Mesenchymal stem cell (in vitro differentiated cells and primary cell): ENCODE measurements at regions not wholly inside any gene's neighbourhood (a gene's known extent, or its start where the extent isn't known, plus 50 kb on each side); places are given as distances from the start of the nearest gene placed in this dataset.

ENCODE experiments used
- DNase-seq: peaks from one replicate; pipeline ENCODE4 v3.0.0-alpha.2; 2013
- H2AFZ ChIP-seq: one replicate; pipeline ENCODE4 v1.6.1; 2013; ENCODE audit warnings: low read depth, mild to moderate bottlenecking, control low read depth, inconsistent platforms, low read length, moderate library complexity
- H2AK5ac ChIP-seq: 2 replicates; pipeline ENCODE4 v1.6.1; 2013; ENCODE audit warnings: low read length, moderate library complexity, mild to moderate bottlenecking, inconsistent platforms; ENCODE audit not compliant: severe bottlenecking
- H2BK120ac ChIP-seq: one replicate; pipeline ENCODE4 v1.6.1; 2013; ENCODE audit warnings: low read depth, mild to moderate bottlenecking, inconsistent platforms, low read length, moderate library complexity
- H2BK12ac ChIP-seq, 2 experiments: one replicate each; pipeline ENCODE4 v1.6.1; 2013; ENCODE audit warnings: inconsistent platforms in 2 of 2, low read length in 2 of 2, mild to moderate bottlenecking in 2 of 2, moderate library complexity in 2 of 2, control low read depth in 1 of 2
- H2BK15ac ChIP-seq: one replicate; pipeline ENCODE4 v1.6.1; 2013; ENCODE audit warnings: mild to moderate bottlenecking, low read depth, inconsistent platforms; ENCODE audit not compliant: poor library complexity, severe bottlenecking
- H2BK5ac ChIP-seq: 2 replicates; pipeline ENCODE4 v1.6.1; 2013; ENCODE audit warnings: low read depth, mild to moderate bottlenecking, low read length, control low read depth, inconsistent platforms; ENCODE audit not compliant: poor library complexity, severe bottlenecking
- H3K14ac ChIP-seq, 2 experiments: one replicate each; pipeline ENCODE4 v1.6.1; 2013; ENCODE audit warnings: inconsistent platforms in 2 of 2, low read length in 2 of 2, control low read depth in 1 of 2, mild to moderate bottlenecking in 1 of 2, moderate library complexity in 1 of 2
- H3K18ac ChIP-seq, 2 experiments: one replicate each; pipeline ENCODE4 v1.6.1; 2013; ENCODE audit warnings: inconsistent platforms in 2 of 2, low read length in 2 of 2, control low read depth in 1 of 2, low read depth in 1 of 2, mild to moderate bottlenecking in 1 of 2
- H3K23ac ChIP-seq, 2 experiments: one replicate each; pipeline ENCODE4 v1.6.1; 2013; ENCODE audit warnings: inconsistent platforms in 2 of 2, low read length in 2 of 2, mild to moderate bottlenecking in 2 of 2, moderate library complexity in 2 of 2, control low read depth in 1 of 2
- H3K27ac ChIP-seq: 2 replicates; pipeline ENCODE4 v1.5.1; 2013; ENCODE audit warnings: mild to moderate bottlenecking, moderate library complexity, low read length, control low read depth, inconsistent platforms; ENCODE audit not compliant: poor library complexity, severe bottlenecking
- H3K27me3 ChIP-seq, 2 experiments: 2 replicates each; pipeline versions ENCODE4 v1.6.1 to v1.7.0; 2013; ENCODE audit warnings: low read length in 2 of 2, mild to moderate bottlenecking in 2 of 2, moderate library complexity in 2 of 2, control low read depth in 1 of 2, inconsistent platforms in 1 of 2; ENCODE audit not compliant: control insufficient read depth in 1 of 2, insufficient read depth in 1 of 2
- H3K36me3 ChIP-seq, 2 experiments: 2 replicates each; pipeline versions ENCODE4 v1.6.1 to v1.7.0; 2013; ENCODE audit warnings: low read length in 2 of 2, control low read depth in 1 of 2, inconsistent platforms in 1 of 2, low read depth in 1 of 2, mild to moderate bottlenecking in 1 of 2; ENCODE audit not compliant: insufficient read depth in 2 of 2, control insufficient read depth in 1 of 2
- H3K4ac ChIP-seq, 2 experiments: one replicate each; pipeline ENCODE4 v1.6.1; 2013; ENCODE audit warnings: inconsistent platforms in 2 of 2, low read length in 2 of 2, mild to moderate bottlenecking in 2 of 2, moderate library complexity in 2 of 2, control low read depth in 1 of 2, low read depth in 1 of 2
- H3K4me1 ChIP-seq: 2 replicates; pipeline ENCODE4 v1.6.1; 2013; ENCODE audit warnings: low read depth, low read length, control low read depth; ENCODE audit not compliant: control insufficient read depth, insufficient read depth
- H3K4me2 ChIP-seq: 2 replicates; pipeline ENCODE4 v1.6.1; 2013; ENCODE audit warnings: low read length, mild to moderate bottlenecking, inconsistent platforms; ENCODE audit not compliant: poor library complexity, severe bottlenecking
- H3K4me3 ChIP-seq, 2 experiments: 2 replicates each; pipeline versions ENCODE4 v1.5.1 to v1.7.0; 2013; ENCODE audit warnings: low read length in 2 of 2, mild to moderate bottlenecking in 2 of 2, control low read depth in 1 of 2, low read depth in 1 of 2; ENCODE audit not compliant: insufficient read depth in 1 of 2
- H3K79me1 ChIP-seq: replicated peaks from 2 replicates; pipeline ENCODE4 v1.6.1; 2013; ENCODE audit warnings: mild to moderate bottlenecking, control low read depth, low read length, inconsistent platforms; ENCODE audit not compliant: poor library complexity, severe bottlenecking
- H3K9ac ChIP-seq: 2 replicates; pipeline ENCODE4 v1.7.0; 2013; ENCODE audit warnings: mild to moderate bottlenecking, low read length, moderate library complexity
- H3K9me3 ChIP-seq: 2 replicates; pipeline ENCODE4 v1.7.0; 2013; ENCODE audit warnings: mild to moderate bottlenecking, low read length; ENCODE audit not compliant: control insufficient read depth
- H4K8ac ChIP-seq: one replicate; pipeline ENCODE4 v1.6.1; 2013; ENCODE audit warnings: inconsistent platforms, mild to moderate bottlenecking, low read length, moderate library complexity
- H4K91ac ChIP-seq: one replicate; pipeline ENCODE4 v1.6.1; 2013; ENCODE audit warnings: mild to moderate bottlenecking, low read length, inconsistent platforms
- WGBS: methylation state at CpG from one replicate; pipeline ENCODE4 v1.1.7; 2013; ENCODE audit warnings: mixed read lengths; 5-methylcytosine and 5-hydroxymethylcytosine counted together

DNA sequence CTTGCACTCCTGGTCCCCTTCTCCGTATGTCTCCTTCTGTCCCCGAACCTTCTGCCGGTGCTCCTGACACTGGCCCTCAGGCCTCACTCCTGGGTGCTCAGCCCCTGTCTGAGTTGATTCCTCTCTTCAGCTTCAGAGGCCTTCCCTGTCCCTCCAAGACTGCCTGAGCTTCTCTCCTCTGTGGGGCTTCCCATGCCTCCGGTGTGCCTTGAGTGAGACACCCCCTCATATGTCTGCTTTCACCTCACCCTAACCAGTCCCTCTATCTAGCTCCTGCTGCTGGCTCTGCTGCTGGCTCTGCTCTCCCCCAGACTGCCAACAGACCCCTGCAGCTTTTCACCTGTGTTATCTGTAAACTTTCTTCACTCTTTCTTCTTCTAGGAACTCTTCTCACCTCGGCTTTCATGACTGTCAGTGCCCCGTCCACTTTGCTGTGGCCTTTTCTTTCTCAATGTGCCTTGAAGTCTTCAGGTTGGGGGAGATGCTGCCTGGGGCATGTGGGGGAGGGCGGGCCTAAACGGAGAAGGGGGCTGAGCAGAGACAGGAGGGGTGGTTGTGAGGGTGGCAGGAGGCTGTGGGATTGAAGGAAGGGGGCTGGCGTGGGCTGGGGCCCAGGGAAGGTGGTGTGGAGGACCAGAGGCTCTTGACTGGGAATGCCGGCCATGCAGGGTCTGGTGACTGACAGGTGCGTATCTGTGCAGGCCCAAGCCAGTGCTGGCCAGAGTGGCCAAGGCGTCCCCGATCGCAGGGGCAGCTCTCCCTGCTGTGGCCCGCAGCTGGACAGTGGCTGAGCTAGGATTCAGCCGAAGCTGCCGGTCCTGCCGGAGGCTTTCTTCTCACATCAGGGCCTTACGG is 81.3 kb downstream of the METRNL start:
- Histone ChIP-seq H3K27ac (no peak overlapping the region), H2AFZ (no peak overlapping the region), H3K23ac (no peak overlapping the region), H2BK120ac (no peak overlapping the region), H3K36me3 (no peaks in the 10 kb centered on the region), H3K4ac (no peak overlapping the region), H3K4me2 (no peak overlapping the region), H3K14ac (no peak overlapping the region), H4K91ac (no peak overlapping the region), H4K8ac (no peak overlapping the region), H3K9ac (no peak overlapping the region), H3K4me1 (peaks cover 2% of the 10 kb centered on the region), H3K27me3 (no peaks in the 10 kb centered on the region), H3K9me3 (peaks cover 4% of the 10 kb centered on the region), H3K4me3 (no peak overlapping the region), H3K18ac (no peak overlapping the region), H2BK12ac (no peak overlapping the region), H2BK5ac (no peak overlapping the region), H2BK15ac (no peak overlapping the region), H2AK5ac (no peak overlapping the region), H3K79me1 (no peaks in the 10 kb centered on the region)
- WGBS: 84% methylated on average over 19 of the region's 19 CpGs
- DNase-seq: no peak

DNA sequence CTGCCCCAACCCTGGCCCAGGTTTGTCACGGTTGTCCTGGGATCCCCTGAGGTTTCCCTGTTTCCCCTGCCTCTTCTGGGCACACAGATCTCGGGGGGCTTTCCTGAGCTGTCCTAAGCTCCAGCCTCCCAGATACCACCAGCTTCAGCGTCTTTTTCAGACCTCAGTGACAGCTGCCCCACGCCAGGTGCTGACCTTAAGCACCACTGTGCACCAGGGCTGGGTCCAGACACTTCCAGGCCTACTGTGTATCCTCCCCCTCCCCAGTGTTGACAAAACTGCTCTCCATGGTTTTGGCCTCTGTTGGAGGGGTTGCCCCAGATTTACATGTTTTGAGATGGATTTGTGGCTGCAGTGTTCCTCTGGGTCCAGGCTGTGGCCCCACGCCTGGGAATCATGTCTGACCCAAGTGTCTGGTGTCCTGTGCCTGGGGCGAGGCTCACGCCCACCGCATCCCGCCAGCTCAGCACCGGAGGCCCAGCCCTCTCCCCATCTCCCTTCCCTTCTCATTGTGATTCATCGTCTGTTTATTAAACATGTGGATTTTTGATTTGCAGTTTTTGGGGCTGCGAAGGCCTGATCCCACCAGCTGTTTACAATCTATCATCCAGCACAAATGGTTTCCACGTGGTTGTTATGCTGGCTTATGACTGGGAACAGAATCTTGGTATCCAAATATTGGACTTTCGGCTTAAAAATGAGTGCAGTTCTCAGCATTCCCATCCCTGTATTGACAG is 82.1 kb downstream of the METRNL start:
- H3K9ac ChIP-seq: peak overlapping the region; percentile 19
- no peak overlapping the region for H4K91ac ChIP-seq
- H3K4me3 ChIP-seq: no peak overlapping the region
- H2BK12ac ChIP-seq: no peak overlapping the region
- H2BK5ac ChIP-seq: no peak overlapping the region
- no peak overlapping the region for H3K18ac ChIP-seq
- H3K79me1 ChIP-seq: no peaks in the 10 kb centered on the region
- H2BK15ac ChIP-seq: no peak overlapping the region
- H3K27ac ChIP-seq: no peak overlapping the region
- H3K14ac ChIP-seq: no peak overlapping the region
- H2AK5ac ChIP-seq: no peak overlapping the region
- no peak overlapping the region for H3K4ac ChIP-seq
- no peaks in the 10 kb centered on the region for H3K27me3 ChIP-seq
- WGBS: 67% methylated on average over 7 of the region's 14 CpGs
- H3K4me2 ChIP-seq: no peak overlapping the region
- H3K36me3 ChIP-seq: no peaks in the 10 kb centered on the region
- H3K4me1 ChIP-seq: no peaks in the 10 kb centered on the region
- H2AFZ ChIP-seq: no peak overlapping the region
- H4K8ac ChIP-seq: no peak overlapping the region
- H3K23ac ChIP-seq: no peak overlapping the region
- peaks cover 5% of the 10 kb centered on the region for H3K9me3 ChIP-seq
- H2BK120ac ChIP-seq: no peak overlapping the region
- DNase-seq: no peak

DNA sequence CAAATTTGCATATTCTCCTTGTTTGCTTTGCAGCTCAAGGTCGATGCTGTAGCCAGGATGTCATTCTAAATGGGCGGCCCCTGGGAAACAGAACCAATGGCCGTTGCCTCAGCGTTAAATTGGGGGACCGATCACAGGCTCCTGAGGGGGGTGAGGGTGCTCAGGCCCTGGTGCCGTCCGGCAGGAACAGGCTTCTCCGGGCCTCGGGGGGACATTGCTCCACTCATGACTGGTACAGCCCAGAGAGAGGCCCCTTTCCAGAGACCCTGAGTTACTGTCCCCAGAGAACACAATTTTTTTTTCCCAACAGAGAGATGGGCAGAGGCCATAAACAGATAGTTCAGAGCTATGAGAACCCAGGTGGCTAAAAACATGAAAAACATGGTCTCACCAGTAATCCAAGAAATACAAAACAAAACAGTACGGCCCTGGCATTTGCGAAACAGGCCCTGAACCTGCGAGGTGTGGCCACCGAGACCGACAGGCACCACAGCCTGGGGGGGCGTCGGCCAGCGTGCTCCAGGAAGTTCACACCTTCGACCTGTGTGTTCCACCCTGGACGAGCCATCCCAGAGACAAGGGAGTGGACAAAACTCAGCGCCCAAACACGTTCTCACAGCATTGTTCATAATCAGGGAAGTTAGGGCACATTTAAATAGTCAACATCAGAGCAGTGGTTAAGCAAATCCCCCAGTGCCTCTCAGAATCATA is 82.8 kb downstream of the METRNL start:
- Histone ChIP-seq H3K9me3 (peaks cover 5% of the 10 kb centered on the region), H2AK5ac (no peak overlapping the region)

DNA sequence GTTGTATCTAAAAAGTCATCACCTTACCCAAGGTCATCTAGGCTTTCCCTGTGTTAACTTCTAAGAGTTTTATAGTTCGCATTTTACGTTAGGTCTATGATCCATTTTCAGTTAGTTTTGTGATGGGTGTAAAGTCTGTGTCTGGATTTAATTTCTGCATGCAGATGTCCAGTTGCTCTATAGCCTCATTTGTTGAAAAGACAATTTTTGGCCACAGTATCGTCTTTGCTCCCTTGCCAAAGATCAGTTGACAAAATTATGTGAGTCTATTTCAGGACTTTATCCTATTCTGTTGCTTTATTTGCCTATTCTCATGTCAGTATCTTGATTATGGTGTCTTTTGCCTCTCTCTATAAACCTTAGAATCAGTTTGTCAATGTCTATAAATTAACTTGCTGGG is 85.1 kb downstream of the METRNL start:
- H3K18ac ChIP-seq: no peak overlapping the region
- no peak overlapping the region for H3K4ac ChIP-seq
- WGBS: 70% methylated on average over 3 of the region's 3 CpGs
- no peak overlapping the region for H3K4me3 ChIP-seq
- H3K4me1 ChIP-seq: no peaks in the 10 kb centered on the region
- no peak overlapping the region for H3K23ac ChIP-seq
- H3K27me3 ChIP-seq: no peaks in the 10 kb centered on the region
- H4K91ac ChIP-seq: no peak overlapping the region
- H2BK12ac ChIP-seq: no peak overlapping the region
- no peak overlapping the region for H2AK5ac ChIP-seq
- no peak overlapping the region for H3K9ac ChIP-seq
- no peaks in the 10 kb centered on the region for H3K79me1 ChIP-seq
- no peak overlapping the region for H2BK5ac ChIP-seq
- H2AFZ ChIP-seq: no peak overlapping the region
- DNase-seq: no peak
- H3K27ac ChIP-seq: no peak overlapping the region
- no peak overlapping the region for H3K14ac ChIP-seq
- no peak overlapping the region for H3K4me2 ChIP-seq
- H2BK15ac ChIP-seq: no peak overlapping the region
- no peak overlapping the region for H2BK120ac ChIP-seq
- H3K36me3 ChIP-seq: no peaks in the 10 kb centered on the region
- H4K8ac ChIP-seq: no peak overlapping the region
- H3K9me3 ChIP-seq: peaks cover 5% of the 10 kb centered on the region

More for the DNA sequence above, 82.8 kb downstream of the METRNL start:
- 85% methylated on average over 21 of the region's 21 CpGs for WGBS
- H3K27ac ChIP-seq: no peak overlapping the region
- H3K4me1 ChIP-seq: no peaks in the 10 kb centered on the region
- H3K4me3 ChIP-seq: no peak overlapping the region
- no peak overlapping the region for H2BK5ac ChIP-seq
- no peak overlapping the region for H3K14ac ChIP-seq
- H3K79me1 ChIP-seq: no peaks in the 10 kb centered on the region
- no peak overlapping the region for H2BK120ac ChIP-seq
- H4K91ac ChIP-seq: no peak overlapping the region
- H3K4me2 ChIP-seq: no peak overlapping the region
- no peak overlapping the region for H3K4ac ChIP-seq
- no peak overlapping the region for H2AFZ ChIP-seq
- no peak overlapping the region for H3K18ac ChIP-seq
- no peak for DNase-seq
- H3K23ac ChIP-seq: no peak overlapping the region
- peak overlapping the region; percentile 18 for H3K9ac ChIP-seq
- no peak overlapping the region for H4K8ac ChIP-seq
- no peak overlapping the region for H2BK12ac ChIP-seq
- no peak overlapping the region for H2BK15ac ChIP-seq
- H3K36me3 ChIP-seq: no peaks in the 10 kb centered on the region
- no peaks in the 10 kb centered on the region for H3K27me3 ChIP-seq
